ENCODE measurements at regions not wholly inside any gene's neighbourhood (a gene's known extent, or its start where the extent isn't known, plus 50 kb on each side); places are given as distances from the start of the nearest gene placed in this dataset.

DNA sequence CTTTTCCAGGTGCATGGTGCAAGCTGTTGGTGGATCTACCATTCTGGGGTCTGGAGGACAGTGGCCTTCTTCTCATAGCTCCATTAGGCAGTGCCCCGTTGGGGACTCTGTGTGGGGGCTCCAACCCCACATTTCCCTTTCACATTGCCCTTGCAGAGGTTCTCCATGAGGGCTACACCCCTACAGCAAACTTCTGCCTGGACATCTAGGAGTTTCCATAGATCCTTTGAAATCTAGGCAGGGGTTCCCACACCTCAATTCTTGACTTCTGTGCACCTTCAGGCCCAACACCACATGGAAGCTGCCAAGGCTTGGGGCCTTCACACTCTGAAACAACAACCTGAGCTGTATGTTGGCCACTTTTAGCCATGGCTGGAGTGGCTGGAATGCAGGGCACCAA, 282.8 kb upstream of the SASH1 start:
- no peak for TF ChIP-seq POLR2A (IDR thresholded peaks at IDR 0.05; ENCODE audit: control extremely low read depth in 1 of 2, low read depth in 2 of 2, low read length in 2 of 2)
- no peak for TF ChIP-seq CHD2 (IDR thresholded peaks at IDR 0.05; ENCODE audit: low read length)
- TF ChIP-seq, protein P1, sequence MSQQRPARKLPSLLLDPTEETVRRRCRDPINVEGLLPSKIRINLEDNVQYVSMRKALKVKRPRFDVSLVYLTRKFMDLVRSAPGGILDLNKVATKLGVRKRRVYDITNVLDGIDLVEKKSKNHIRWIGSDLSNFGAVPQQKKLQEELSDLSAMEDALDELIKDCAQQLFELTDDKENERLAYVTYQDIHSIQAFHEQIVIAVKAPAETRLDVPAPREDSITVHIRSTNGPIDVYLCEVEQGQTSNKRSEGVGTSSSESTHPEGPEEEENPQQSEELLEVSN (IDR thresholded peaks at IDR 0.05): no peak

Measured in H1 (cell line).